ENCODE measurements at regions not wholly inside any gene's neighbourhood (a gene's known extent, or its start where the extent isn't known, plus 50 kb on each side); places are given as distances from the start of the nearest gene placed in this dataset.

- H3K79me2 ChIP-seq (ENCODE audit: control insufficient read depth, insufficient read depth, low read length), result no peaks in the 10 kb centered on the region
- BruUV-seq (replicated peaks), result no TSS peak
- no peaks in the 10 kb centered on the region for H4K20me1 ChIP-seq (replicated peaks; ENCODE audit: control insufficient read depth, extremely low read depth, insufficient read depth, low read length)
- H3K36me3 ChIP-seq (ENCODE audit: control insufficient read depth in 2 of 2, extremely low read depth in 1 of 2, insufficient read depth in 2 of 2, low read length in 2 of 2), result no peaks in the 10 kb centered on the region
- no peak overlapping the region for H3K4me2 ChIP-seq (ENCODE audit: insufficient read depth, low read length)
- peaks cover 5% of the 10 kb centered on the region for H3K4me1 ChIP-seq (ENCODE audit: control insufficient read depth, extremely low read depth, insufficient read depth, low read length)
- no peak overlapping the region for H3K9ac ChIP-seq (replicated peaks; ENCODE audit: extremely low read depth, insufficient read depth, low read length)
- POLR2A ChIA-PET, result no interaction called here
- no peaks in the 10 kb centered on the region for H3K27me3 ChIP-seq (ENCODE audit: control insufficient read depth in 2 of 2, insufficient read depth in 2 of 2, low read length in 2 of 2)
- H3K9me3 ChIP-seq (replicated peaks; ENCODE audit: control insufficient read depth, insufficient read depth, low read length), result no peaks in the 10 kb centered on the region
- H3K27ac ChIP-seq (ENCODE audit: insufficient read depth, low read depth, low read length), result no peak overlapping the region
- DNase-seq (ENCODE audit: low read depth, low spot score) (no peak), FAIRE-seq (no peak)
- intact Hi-C loops (cut with micrococcal nuclease), result no loop called here
- TF ChIP-seq EZH2 (IDR thresholded peaks at IDR 0.05; ENCODE audit: borderline replicate concordance, low read depth, low read length, severe bottlenecking), result no peak
- dilution Hi-C loops (cut with MboI; ENCODE audit: extremely low pct_ligation_motif_present, low sequenced_read_pairs), result no loop called here
- CTCF ChIA-PET, result no interaction called here
- H3K4me3 ChIP-seq (replicated peaks in 1 of 3; ENCODE audit: insufficient read depth in 1 of 3, low read depth in 1 of 3, low read length in 3 of 3), result no peak overlapping the region
- H2AFZ ChIP-seq (ENCODE audit: low read depth, low read length), result no peak overlapping the region
- no peaks in the 10 kb centered on the region for H3K9me1 ChIP-seq (replicated peaks; ENCODE audit: control insufficient read depth, extremely low read depth, insufficient read depth, low read length)
Observed at GRCh38 chr2:18440777-18441176, 119.7 kb downstream of the RDH14 start.

DNA sequence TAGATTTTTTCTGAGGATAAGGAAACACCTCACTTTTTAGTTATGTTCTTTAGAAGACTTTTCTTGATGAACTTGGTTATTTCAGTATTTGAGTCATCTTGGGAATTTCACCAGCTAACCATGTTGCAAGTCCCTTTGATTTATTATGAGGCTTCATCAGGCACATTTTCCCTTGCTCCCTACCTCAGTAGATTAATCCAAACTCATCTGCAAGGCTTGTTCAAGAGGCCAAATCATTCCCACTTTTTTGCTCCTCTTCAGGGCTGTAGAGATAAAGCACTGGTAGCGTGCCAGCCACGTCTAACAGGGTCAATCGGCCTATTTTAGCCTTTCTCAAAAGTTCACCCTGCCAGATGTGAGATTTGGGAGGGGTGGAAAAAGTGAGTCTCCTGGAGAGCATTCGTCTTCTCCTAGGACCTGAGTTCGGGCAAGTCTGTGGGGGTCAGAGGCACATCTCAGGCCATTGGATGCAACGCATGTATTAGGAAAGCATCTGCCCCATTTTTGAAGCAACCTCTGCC lies 120.3 kb downstream of the RDH14 start:
- Histone ChIP-seq H3K9me3 (replicated peaks; ENCODE audit: control insufficient read depth, insufficient read depth, low read length) (no peaks in the 10 kb centered on the region), H3K79me2 (ENCODE audit: control insufficient read depth, insufficient read depth, low read length) (no peaks in the 10 kb centered on the region), H3K4me3 (replicated peaks in 1 of 3; ENCODE audit: insufficient read depth in 1 of 3, low read depth in 1 of 3, low read length in 3 of 3) (no peak overlapping the region), H3K27me3 (ENCODE audit: control insufficient read depth in 2 of 2, insufficient read depth in 2 of 2, low read length in 2 of 2) (no peaks in the 10 kb centered on the region), H2AFZ (ENCODE audit: low read depth, low read length) (no peak overlapping the region), H3K4me1 (ENCODE audit: control insufficient read depth, extremely low read depth, insufficient read depth, low read length) (peaks cover 5% of the 10 kb centered on the region), H3K4me2 (ENCODE audit: insufficient read depth, low read length) (no peak overlapping the region), H3K36me3 (ENCODE audit: control insufficient read depth in 2 of 2, extremely low read depth in 1 of 2, insufficient read depth in 2 of 2, low read length in 2 of 2) (no peaks in the 10 kb centered on the region), H3K9ac (replicated peaks; ENCODE audit: extremely low read depth, insufficient read depth, low read length) (no peak overlapping the region), H4K20me1 (replicated peaks; ENCODE audit: control insufficient read depth, extremely low read depth, insufficient read depth, low read length) (no peaks in the 10 kb centered on the region), H3K9me1 (replicated peaks; ENCODE audit: control insufficient read depth, extremely low read depth, insufficient read depth, low read length) (no peaks in the 10 kb centered on the region), H3K27ac (ENCODE audit: insufficient read depth, low read depth, low read length) (no peak overlapping the region)
- TF ChIP-seq EZH2 (IDR thresholded peaks at IDR 0.05; ENCODE audit: borderline replicate concordance, low read depth, low read length, severe bottlenecking) (no peak), CTCF (IDR thresholded peaks at IDR 0.05; ENCODE audit: extremely low read depth in 1 of 2, insufficient read depth in 1 of 2, low read depth in 1 of 2, low read length in 2 of 2) (no peak), MYC (IDR thresholded peaks at IDR 0.05; ENCODE audit: low read depth, low read length) (no peak), FOS (IDR thresholded peaks at IDR 0.05; ENCODE audit: borderline replicate concordance, insufficient read depth, low read length) (no peak), GATA2 (IDR thresholded peaks at IDR 0.05; ENCODE audit: insufficient read depth, insufficient read length, low read depth, low read length) (no peak), POLR2A (IDR thresholded peaks at IDR 0.05; ENCODE audit: low read depth, low read length) (no peak), JUN (IDR thresholded peaks at IDR 0.05; ENCODE audit: borderline replicate concordance, insufficient read depth, insufficient read length, low read depth) (no peak), POLR2AphosphoS5 (IDR thresholded peaks at IDR 0.05; ENCODE audit: insufficient read depth, low read depth, low read length) (no peak)
- TF ChIP-seq, protein P1, sequence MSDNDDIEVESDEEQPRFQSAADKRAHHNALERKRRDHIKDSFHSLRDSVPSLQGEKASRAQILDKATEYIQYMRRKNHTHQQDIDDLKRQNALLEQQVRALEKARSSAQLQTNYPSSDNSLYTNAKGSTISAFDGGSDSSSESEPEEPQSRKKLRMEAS (IDR thresholded peaks at IDR 0.05; ENCODE audit: insufficient read depth, insufficient read length), result no peak
- DNase-seq (ENCODE audit: low read depth, low spot score) (no peak), FAIRE-seq (no peak)
- BruUV-seq (replicated peaks), result no TSS peak
- ChIA-PET POLR2A (no interaction called here), CTCF (interaction anchor here (1.0 to 1.6 kb wide), 2 partner anchors 10 to 12 kb away, joined by 3 to 4 read pairs; no protein-coding TSS in a partner anchor)
- intact Hi-C loops (cut with micrococcal nuclease) (no loop called here), dilution Hi-C loops (cut with MboI; ENCODE audit: extremely low pct_ligation_motif_present, low sequenced_read_pairs) (no loop called here)

Data from endothelial cell of umbilical vein (primary cell).